T-helper 22 cell (primary cell): ENCODE measurements at regions not wholly inside any gene's neighbourhood (a gene's known extent, or its start where the extent isn't known, plus 50 kb on each side); places are given as distances from the start of the nearest gene placed in this dataset.
"Not testable (repeated sequence)": the region's sequence is repeated elsewhere in the genome, so short reads cannot be mapped to it uniquely, and the experiment has no call there.

ENCODE experiments used
- DNase-seq: peaks from one replicate; pipeline ENCODE4 v3.0.0-alpha.2; 2020; ENCODE audit warnings: low read depth

DNA sequence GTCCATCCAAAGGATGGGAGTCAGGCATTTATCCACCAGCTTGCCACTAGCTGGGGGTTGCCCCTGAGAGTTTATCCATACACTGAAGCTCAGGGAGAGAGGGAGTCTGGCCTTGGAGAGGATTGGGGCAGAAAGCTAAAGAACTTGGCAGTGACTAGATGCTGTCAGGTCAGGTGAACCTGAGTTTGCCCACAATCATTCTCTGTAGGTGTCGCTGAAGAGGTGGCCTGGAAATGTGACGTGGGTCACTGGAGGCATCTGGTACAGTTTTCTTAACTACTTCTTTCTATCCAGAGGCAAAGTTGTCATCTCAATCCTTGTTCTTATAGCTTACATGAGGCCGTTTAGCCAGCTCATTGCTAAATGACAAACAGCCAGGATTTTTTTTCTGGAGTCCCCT lies 298.0 kb upstream of the CTNNB1 start:
- no peak for DNase-seq

DNA sequence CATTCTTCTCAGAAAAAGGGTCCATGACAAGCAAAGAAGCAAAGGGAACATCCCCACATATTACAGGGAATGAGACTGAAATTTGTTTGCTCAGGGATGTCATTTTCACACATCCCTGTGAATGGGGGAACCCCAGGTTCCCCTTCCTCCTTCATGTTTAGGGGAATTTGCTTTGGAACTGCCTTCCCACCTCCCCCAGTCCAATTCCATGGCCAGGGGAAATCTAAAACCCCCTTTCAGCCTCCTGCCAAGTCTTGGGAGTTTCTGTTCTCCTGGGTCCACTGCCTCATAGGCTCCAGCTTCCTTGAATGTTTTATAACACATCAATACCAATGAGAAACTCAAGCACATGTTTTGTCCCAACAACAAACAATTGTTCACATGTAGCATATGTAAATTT lies 297.5 kb upstream of the CTNNB1 start:
- no peak for DNase-seq

DNA sequence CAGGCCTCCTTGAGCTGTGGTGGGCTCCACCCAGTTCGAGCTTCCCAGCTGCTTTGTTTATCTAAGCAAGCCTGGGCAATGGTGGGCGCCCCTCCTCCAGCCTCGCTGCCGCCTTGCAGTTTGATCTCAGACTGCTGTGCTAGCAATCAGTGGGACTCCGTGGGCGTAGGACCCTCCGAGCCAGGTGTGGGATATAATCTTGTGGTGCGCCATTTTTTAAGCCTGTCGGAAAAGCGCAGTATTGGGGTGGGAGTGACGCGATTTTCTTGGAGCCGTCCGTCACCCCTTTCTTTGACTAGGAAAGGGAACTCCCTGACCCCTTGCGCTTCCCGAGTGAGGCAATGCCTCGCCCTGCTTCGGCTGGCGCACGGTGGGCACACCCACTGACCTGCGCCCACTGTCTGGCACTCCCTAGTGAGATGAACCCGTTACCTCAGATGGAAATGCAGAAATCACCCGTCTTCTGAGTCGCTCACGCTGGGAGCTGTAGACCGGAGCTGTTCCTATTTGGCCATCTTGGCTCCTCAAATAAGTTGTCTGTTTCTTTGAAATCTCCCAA lies 291.3 kb upstream of the CTNNB1 start:
- DNase-seq = not testable (repeated sequence)

DNA sequence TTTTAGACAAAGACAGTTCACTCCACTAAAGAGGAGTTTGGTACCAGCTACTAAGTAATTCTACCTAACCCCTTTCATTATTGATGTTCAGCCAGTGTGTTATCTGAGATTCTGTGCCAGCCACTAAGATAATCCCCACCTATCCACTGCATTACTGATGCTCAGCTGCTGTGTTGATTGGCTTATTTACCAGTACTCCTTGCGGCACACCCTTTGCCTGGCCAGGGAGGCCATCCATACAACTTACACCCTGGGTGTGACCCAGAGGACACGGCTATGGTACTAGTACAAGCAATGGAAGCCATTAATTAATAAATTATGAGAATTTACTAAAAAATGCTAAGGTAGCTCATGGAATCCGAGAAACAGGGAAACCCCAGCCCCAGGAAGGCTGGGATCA lies 290.7 kb upstream of the CTNNB1 start:
- DNase-seq = no peak

DNA sequence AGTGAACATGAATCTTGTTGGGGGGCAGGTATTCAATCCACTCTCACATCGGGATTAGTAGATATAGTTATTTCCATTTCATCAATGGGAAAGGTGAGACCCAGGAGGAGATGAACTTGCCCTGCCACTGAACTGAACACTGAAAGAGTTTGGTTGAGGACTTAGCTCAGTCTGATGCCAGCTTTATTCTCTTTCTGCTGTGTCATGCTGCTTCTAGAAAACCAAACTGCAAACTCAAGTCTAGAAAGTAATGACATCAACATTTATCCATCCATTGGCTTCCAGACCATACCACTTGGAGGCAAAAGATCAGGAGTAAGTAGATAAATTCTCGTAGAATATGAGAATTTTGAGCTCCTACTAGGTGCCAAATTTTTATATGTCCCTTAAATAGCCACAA lies 288.0 kb upstream of the CTNNB1 start:
- DNase-seq = no peak

DNA sequence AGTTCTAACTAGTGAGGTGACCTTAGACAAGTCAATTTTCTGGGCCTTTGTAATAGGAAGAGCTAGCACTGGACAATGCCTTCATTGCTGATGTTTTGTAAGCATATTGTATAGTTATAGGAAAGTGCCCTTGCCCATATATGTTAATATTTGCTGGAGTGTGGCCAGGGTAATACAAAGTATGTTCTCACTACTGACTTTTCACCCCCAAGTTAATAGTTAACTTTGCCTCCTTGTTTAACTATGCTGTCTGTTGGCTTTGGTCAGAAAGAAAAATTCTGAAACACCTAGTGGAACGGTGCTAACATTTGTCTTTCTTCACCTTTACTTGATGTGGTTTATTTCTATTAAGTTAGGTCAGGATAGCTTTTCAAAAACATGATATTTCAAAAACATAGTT lies 287.4 kb upstream of the CTNNB1 start:
- DNase-seq = no peak

DNA sequence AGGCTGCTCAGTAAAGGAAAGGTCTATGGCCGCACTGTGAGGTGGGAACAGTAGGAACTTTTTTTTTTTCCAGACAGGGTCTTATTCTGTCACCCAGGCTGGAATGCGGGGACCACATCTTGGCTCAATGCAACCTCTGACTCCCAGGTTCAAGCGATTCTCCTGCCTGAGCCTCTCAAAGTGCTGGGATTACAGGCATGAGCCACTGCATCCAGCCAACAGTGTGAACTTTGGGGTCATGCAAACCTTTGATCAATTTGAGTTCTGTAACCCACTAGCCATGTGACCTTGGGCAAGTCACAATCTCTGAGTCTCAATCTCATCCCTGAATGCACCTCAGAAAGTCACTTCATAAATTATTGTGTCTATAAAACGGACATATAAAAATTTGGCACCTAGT lies 286.8 kb upstream of the CTNNB1 start:
- no peak for DNase-seq

DNA sequence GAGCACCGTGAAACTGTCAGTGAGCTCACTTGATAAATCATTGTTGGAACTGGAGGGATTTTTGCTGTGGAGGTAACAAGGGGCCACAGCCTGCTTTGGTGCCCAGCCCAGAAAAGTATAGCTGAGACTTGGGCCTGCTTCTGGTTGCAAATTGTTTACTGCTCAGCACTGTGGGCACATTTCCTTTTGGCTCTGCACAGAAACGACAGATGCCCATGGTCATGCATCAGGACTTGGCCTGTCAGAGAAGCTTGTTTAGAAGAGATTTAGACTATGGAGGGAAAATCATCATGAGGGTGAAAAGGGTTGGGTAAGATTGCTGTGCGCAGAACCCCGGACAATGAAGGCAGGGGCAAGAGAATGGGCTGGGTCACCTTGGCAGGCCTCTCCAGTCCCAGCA lies 286.1 kb upstream of the CTNNB1 start:
- DNase-seq = no peak

DNA sequence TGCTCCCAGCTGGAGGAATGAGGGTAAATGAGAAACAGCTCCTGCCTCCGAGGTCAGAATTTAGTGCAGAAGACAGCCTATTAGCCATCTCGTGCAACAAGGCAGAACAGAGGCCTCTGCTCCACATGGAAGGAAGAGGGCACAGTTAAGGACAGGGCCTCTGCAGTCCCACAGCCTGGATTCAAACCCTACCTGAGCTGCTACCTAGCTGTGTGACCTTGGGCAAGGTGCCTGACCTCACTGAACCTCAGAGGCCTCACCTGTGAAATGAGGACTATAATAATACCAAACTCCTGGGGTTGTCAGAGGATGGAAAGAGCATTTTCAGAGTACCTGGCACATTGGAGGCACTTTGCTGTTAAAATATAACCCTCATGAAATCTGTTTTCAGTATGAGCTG lies 285.7 kb upstream of the CTNNB1 start:
- DNase-seq = no peak

DNA sequence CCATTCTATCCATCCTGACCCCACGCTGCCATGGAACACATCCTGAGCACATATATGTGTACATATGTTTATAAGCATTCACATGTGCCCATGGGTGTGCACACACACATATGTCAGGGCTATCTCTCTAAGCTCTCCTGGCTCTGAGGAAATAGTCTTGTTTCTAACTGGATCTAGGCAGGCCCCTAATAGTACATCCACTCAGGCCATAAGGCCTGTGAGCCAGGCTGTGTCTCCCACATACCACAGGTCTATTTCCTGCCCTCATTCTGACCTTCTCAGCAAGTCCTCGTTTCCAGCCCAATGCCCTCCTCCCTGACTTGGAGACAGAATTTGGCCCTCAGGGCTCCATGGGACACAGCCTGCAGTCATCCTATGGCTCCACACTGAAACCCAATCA lies 284.8 kb upstream of the CTNNB1 start:
- no peak for DNase-seq

DNA sequence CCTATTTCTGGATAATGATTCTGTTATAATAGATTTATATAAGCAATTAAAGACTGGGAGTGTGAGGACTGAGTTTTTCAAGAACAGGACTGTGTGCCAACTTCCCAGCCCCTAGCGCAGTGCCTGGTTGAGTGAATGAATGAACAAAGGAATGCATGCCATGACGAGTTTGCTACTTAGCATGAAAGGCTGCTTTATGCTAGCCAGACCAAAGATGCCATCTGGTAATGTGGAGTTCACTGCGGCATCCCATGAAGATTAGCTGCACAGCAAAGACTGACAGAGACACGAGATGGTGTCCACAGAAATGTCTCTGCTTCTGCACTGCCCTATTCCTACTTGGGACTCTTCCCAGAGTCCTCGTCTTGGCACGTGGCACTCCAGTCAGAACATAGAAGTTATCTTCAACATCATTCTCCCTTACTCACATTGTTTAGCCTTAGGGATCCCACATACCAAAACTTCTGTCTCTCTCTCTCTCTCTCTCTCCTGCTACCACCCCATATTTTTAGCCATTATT lies 283.9 kb upstream of the CTNNB1 start:
- DNase-seq = no peak

DNA sequence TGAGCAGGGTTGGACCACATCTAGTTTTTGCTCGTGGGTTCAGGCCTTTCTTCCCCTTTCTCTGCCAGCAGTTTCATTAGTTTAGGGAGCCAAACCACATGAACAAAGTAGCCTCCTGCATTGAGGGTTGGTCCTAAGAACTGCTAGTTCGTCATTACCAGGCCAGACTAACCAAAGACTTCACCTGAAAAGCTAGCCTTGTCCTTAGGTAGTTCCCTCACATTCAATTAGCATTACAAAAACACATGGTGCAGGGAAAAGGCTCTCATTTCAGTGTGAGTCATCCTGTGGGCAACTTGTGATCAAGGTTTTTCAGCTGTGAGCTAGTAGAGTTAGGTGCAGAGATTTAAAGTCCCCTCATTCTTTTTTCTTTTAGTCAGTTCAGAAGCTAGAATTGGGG lies 279.3 kb upstream of the CTNNB1 start:
- no peak for DNase-seq

DNA sequence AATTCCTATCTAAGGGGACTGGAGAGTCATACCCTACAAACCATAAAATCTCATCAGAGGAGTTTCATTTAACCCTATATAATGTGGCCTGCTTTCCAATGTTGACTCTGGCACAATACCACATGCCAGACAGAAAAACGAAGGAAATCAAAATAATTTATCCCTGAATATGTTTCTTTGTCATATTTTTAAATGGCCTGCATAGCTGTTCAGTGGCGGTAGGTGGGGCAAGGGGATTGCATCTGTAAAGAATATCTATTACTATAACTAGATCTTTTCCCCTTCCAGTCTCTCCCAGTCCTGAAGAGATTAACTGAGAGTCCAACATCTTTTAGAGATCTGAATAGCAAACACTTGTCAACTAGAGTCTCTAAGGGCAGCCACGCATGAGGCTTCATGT lies 278.1 kb upstream of the CTNNB1 start:
- DNase-seq = no peak

DNA sequence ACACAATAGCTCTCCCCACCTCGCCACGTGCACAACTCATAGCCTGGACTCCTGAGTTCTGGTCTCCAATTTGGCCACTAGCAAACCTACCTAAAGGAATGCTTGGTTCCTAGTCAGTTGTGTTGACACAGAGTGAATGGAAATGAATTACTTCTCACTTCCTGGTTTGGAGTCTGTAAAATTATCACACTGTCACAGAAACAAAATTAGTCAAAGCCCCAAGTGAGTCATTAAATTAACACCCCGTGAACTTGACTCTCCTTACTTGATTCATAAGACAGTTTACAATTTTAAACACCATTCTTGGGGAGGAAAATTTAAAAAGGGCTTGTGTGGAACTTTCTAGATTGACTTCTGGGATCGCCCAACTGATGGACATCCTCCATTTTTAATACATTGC lies 276.2 kb upstream of the CTNNB1 start:
- no peak for DNase-seq

DNA sequence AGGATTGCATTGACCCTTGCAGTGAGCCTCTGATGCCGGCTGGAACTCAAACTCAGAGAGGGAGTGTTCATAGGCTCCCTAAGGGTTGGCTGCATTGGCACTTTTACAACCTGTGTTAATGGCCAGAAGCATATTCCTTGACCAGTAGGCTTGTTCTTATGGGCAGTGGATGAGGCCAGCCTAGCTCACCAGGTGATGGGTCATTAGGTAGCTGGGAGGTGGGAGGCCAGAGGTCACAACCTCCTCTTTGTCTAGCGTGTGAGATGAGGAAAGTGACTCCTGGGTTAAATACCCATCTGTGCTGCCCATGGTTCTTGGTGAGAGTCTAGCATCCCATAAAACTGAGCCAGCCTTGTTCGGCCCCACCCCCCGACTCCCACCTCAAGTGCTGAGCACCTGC lies 275.7 kb upstream of the CTNNB1 start:
- DNase-seq = no peak

DNA sequence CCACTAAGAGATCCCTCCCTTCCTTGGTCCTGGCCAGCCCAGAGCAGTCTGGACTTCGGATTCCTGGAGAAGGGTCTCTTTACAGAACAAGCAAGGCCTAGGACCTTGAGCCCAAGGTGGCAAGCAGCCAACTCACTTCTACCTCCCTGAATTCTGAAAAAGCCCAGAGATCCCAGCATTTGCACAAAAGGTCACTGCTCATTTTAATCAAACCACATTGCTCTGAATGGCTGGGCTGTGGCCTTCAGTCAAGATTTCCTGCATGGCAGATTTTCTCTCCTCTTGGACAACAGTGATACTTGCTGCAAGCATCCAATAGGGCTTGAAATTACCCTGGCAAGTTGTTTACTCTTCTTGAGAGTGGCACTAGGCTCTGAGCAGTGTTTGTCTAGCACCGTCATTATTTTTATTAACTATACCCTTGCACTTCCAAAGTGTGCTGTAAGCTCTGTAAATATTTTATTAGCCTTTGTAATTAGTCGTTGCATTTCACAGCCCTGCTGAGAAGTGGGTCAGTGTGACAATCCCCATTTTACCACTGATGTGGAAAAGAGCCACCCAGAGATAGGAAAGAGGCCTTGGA lies 274.7 kb upstream of the CTNNB1 start:
- DNase-seq = no peak

DNA sequence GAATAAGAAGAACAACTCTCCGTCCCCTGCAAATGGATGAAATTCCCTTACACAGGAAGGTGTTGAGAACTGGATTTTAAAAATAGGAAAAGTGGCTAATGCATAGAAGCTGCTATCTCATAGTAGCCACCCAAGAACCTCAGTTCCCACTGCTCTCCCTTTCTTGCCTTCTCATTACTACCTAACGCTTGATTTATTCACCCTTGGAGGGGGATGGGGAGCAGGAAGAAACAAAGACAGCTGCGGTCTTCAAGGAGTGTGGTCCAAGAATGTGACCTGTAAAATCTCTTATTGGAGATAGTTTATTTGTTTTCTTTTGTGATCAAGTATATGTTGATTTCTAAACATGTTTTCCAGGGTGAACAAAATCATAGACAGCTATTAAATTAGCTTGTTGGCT lies 274.1 kb upstream of the CTNNB1 start:
- no peak for DNase-seq

DNA sequence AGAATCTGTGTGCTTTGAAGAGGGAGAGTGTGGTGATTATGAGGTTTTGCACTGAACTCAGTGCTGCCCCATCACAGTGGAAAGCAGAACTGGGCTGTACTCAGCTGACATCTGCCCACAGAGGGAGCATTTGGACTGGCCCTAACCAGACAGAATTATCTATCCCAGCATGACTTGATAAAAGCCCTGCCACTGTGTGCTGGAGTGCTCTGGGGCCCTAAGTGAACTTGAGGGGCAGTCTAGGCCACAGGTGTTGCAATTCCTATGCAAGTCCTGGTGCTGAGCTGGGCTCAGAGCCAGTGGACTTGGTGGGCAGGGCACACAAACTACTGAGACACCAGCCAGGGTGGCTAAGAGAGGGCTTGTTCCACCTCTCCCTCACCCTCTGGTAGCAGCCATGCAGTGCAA lies 269.2 kb upstream of the CTNNB1 start:
- no peak for DNase-seq

DNA sequence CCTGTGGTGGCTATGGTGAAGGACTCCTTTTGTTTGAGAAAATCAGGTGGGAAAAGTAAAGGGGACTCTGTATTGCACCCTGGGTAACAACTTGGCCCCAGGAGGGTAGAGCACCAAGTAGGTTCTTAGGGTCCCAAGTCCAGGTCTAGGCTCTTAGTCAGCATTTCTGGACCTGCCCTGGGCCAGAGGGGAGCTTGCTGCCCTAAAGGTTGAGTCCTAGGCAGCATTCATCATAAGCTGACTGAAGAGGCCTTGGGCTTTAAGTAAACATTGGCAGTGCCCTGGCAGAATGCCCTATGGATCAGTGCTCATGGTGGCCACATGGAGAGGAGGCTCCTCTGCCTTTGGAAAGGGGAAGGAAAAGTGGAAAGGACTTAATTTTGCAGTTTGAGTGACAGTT lies 268.5 kb upstream of the CTNNB1 start:
- no peak for DNase-seq

DNA sequence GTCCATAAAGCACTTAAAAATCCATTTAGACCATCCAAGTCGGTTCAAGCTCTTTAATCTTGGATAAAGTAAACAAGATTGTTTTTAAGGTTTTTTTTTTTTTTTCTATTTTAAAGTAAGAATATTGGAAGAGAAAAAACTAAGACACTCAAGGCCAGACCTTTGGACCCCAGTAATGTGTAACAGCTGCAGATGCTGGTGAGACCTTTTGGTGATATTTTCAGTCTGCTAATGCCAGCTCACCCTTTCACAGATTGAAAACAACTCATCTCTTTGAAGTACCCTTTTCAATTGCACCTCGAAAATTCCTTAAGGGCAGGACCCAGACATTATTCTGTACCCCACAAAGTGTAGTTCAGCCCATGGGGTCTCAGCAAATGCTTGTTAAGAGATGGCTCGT lies 260.7 kb upstream of the CTNNB1 start:
- no peak for DNase-seq

DNA sequence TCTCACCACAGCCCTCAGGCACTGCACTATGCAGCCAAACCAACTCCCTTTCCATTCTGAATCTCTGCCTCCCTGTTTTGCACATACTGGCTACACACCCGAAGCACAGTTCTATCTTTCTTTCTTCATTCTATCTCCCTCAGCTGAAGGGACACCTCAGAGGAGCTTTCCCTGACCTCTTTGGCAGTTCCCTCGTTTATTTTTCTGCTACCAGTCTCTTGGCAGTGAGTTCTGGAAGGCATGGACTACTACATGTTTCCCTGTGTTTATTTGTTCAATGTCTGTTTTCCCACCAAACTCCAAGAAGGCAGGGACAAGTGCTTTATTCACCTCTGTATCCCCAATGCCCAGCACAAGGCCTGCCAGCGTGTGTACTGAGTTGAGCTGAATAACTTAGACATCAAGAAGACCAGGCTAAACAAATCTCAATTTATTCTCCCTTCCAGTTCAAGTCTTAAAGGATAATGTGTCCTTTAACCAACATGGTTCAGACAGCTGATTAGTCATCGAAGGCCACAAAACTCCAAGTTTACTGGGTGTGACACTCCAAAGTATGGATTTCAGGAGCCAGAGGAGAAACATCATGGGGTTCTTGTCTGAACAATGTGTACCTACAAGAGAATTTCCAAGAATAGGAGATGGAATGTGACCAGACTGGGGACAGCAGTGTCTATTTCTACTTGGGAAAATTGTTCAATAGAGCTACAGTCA lies 260.1 kb upstream of the CTNNB1 start:
- DNase-seq = no peak

DNA sequence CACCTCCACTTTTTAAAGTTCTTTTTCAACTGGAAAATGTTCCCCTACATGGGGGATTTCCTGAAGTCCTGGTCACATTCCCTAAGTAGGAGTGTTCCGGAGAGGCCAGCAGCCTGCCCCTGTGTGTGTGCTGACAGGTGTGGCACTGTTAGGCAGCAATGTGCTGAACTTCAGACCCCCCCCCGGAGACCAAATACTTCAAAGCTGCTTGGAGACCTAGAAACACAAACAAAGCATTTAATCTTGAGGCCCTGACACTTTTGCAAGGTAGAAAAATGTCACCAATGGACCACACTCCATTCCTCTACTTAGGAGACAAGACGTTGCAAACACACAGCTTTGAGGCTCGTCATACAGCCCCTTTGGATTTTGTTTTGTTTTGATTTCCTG lies 259.6 kb upstream of the CTNNB1 start:
- no peak for DNase-seq

DNA sequence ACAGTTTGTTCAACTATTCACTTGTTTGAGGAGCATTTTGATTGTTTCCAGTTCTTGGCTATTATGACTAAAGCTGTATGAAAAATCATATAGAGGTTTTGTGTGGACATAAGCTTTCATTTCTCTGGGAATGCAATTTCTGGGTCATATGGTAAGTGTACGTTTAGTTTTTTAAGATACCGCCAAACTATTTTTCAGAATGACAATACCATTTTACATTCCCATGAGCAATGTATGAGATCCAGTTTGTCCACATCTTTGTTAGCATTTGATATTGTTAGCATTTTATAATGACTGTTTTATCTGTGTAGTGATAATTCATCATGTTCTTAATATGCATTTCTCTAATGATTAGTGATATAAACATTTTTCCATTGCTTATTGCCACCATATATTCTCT lies 258.7 kb upstream of the CTNNB1 start:
- no peak for DNase-seq

DNA sequence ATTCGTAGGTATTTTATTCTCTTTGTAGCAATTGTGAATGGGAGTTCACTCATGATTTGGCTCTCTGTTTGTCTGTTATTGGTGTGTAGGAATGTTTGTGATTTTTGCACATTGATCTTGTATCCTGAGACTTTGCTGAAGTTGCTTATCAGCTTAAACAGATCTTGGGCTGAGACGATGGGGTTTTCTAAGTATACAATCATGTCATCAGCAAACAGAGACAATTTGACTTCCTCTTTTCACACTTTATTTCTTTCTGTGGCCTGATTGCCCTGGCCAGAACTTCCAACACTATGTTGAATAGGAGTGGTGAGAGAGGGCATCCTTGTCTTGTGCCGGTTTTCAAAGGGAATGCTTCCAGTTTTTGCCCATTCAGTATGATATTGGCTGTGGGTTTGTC lies 252.3 kb upstream of the CTNNB1 start:
- not testable (repeated sequence) for DNase-seq
